GM23338 (cell line): ENCODE measurements at regions not wholly inside any gene's neighbourhood (a gene's known extent, or its start where the extent isn't known, plus 50 kb on each side); places are given as distances from the start of the nearest gene placed in this dataset.

ENCODE experiments used
- EZH2 ChIP-seq: fragments of 200-600 bp; sonication (generic); IDR thresholded peaks from one replicate; pipeline ENCODE4 v1.8.0; 2017; ENCODE audit warnings: antibody characterized with exemption, mild to moderate bottlenecking, low read depth; ENCODE audit not compliant: unreplicated experiment
- POLR2AphosphoS5 ChIP-seq: IDR thresholded peaks from 2 replicates; pipeline ENCODE4 v1.6.1; 2016; ENCODE audit warnings: antibody characterized with exemption, low read depth
- ZNF331 ChIP-seq: fragments of 250-450 bp; sonication (Bioruptor Pico); IDR thresholded peaks from 2 replicates; pipeline ENCODE4 v1.5.0; 2020; ENCODE audit warnings: low read depth, mild to moderate bottlenecking, moderate library complexity
- TF ChIP-seq, protein P1 (sequence below), 2 experiments: fragments of 200-600 bp in 1 of 2; sonication (generic) in 1 of 2; conservative IDR thresholded peaks; 2 replicates each; pipeline versions ENCODE4 v1.5.1 to v1.6.1; 2016 to 2017; ENCODE audit warnings: antibody characterized with exemption in 2 of 2, low read depth in 2 of 2, mild to moderate bottlenecking in 2 of 2, moderate library complexity in 1 of 2

DNA sequence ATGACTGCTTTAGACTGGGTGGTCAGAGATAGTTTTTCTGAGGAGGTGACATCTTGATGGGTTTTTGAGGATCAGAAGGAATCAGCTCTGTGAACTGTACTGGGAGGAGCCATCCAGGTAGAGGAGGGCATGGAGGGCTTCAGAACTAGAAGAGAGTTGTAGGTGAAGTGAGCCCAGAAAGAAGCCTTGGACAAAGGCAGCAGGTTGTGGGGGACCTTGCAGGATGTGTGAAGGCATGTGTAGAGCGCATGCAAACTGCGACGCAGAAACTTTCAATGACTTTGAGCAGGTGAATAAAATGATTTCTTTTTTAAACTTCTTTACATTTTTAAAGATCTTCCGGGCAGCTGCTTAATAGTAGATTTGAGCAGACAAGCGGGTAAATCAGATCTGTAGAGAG, 83.9 kb upstream of the SIX2 start:
- TF ChIP-seq ZNF331 (CRISPR knock-in tag) (no peak), POLR2AphosphoS5 (no peak), EZH2 (no peak)
- TF ChIP-seq, protein P1, sequence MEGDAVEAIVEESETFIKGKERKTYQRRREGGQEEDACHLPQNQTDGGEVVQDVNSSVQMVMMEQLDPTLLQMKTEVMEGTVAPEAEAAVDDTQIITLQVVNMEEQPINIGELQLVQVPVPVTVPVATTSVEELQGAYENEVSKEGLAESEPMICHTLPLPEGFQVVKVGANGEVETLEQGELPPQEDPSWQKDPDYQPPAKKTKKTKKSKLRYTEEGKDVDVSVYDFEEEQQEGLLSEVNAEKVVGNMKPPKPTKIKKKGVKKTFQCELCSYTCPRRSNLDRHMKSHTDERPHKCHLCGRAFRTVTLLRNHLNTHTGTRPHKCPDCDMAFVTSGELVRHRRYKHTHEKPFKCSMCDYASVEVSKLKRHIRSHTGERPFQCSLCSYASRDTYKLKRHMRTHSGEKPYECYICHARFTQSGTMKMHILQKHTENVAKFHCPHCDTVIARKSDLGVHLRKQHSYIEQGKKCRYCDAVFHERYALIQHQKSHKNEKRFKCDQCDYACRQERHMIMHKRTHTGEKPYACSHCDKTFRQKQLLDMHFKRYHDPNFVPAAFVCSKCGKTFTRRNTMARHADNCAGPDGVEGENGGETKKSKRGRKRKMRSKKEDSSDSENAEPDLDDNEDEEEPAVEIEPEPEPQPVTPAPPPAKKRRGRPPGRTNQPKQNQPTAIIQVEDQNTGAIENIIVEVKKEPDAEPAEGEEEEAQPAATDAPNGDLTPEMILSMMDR (conservative IDR thresholded peaks at IDR 0.05; ENCODE audit: low read depth in 2 of 2) = no peak
